Femur (tissue), 1 donor: ENCODE measurements at regions not wholly inside any gene's neighbourhood (a gene's known extent, or its start where the extent isn't known, plus 50 kb on each side); places are given as distances from the start of the nearest gene placed in this dataset.
A peak's percentile ranks its signal among the peaks of the same experiment; 100 is the strongest.

Experiments
- DNase-seq: peaks from one replicate; pipeline ENCODE4 v3.0.0-alpha.2; 2017

DNA sequence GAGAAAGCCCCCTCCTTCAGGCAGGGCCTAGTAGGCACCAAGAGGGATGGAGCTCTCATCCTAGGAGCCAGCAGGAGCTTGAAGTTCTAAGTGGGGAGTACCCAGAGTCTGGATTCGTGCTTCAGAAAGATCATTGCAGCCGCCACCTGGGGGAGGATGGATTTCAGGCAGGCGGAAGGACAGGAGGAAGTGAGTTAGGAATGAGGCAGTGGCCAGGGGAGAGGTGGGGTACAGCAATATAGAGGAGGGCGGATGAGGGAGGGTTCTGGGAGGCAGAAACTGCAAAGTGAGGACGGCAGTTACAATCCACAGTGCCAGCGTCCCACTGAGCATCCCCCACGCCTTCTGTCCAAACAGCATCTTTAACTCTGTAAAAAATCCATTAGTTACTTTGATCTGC, 65.2 kb upstream of the LINGO1 start:
- no peak for DNase-seq

DNA sequence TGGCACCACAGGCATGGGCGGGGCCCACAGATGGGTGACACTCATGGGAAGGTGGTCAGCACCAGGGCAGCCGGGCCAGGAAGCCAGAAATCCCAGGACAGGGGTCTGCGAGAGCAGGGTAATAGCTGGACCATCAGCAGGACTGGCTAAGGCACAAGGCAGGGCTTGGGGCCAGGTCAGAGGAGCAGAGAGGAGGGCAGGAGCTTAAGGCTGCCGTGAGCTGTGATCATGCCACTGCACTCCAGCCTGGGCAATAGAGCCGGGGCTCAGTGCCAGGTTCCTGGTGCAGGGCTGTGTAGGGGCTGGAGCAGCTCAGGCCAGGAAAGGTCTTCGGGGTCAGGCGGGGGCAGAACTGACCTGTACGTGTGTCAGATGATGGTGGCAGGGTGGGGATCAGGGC, 64.2 kb upstream of the LINGO1 start:
- no peak for DNase-seq

DNA sequence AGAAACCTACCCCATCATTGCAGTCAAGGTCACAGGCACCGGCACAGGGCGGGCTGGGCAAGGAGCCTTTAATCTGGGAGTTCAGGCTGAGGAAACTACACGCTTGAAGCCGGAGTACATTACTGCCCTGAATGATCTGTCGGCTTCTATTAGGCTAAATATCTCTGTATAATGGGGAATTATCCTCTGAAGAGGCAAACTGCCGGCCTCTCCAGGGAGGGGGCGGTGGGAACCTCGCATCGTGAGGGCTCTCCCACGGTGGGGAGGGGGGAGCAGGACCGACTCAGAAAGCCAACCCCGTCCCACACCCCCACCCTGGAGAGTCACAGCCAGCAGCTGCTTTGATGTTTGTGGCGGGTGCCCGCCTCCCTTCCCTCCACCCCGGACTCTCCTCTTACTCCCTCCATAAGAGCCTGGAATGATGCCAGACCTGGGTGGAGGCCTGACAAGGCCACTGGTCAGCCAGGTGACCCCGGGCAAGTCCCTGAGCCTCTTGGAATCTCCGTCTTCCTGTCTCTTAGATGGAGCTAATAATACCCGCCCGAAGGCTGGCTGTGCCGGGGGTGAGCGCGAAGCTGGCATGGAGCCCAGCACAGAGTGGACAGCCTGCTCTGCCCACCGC, 63.4 kb upstream of the LINGO1 start:
- peak; percentile 35 for DNase-seq

DNA sequence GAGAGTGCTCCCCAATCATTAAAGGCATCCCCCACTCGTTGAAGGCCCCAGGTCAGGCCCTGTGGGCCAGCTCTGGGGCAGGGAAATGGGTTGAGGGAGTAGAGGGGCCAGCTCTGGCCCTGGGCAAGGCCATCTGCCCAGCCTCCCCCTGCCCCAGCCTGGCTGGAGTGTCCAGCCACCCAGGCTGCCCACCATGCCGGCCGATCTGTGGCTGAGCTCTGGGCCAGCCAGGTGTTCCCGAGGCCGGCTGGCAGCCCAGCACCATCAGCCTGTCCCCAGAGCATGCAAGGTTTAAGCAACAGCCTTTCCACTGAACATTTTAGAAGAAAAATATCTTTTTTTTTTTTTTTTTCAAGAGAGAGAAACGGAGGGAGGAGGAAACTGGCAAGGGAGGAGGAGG, 62.8 kb upstream of the LINGO1 start:
- no peak for DNase-seq

DNA sequence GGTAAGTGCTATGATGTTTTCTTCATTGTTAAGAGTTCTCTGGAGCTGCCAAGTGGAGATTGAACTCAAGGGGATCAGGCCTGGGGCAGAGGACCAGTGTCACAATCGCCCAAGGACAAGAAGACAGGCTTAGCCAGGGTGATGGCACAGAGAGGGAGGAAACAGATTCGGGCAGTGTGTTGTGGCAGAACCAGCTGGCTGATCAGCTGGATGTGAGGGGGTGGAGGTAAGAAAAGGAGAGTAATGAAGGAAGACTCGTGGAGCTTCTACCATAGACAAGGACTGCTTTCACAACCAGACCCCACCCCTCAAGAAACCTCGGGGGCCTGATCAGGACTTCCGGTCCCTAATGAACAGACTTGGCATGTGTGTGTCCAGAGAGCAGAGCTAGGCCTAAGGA, 60.9 kb upstream of the LINGO1 start:
- DNase-seq, result no peak

DNA sequence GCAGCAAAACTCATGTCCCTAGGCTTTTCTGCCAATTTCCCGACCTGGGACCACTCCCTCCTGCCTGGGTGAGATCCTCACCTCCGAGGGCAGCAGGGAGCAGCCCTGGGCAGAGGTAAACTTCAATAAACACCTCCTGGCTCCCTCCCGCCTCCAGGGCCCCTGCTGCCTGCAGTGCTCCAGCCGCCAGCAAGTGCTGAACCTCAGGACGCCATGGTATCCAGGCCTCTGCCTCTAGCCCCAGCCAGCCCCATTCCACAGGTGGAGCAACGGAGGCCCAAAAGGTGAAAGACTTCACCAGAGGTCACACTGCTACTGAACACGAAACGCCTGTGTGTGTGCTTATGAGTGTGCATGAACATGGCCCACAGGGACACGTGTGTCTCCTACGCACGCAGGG, 59.9 kb upstream of the LINGO1 start:
- no peak for DNase-seq

DNA sequence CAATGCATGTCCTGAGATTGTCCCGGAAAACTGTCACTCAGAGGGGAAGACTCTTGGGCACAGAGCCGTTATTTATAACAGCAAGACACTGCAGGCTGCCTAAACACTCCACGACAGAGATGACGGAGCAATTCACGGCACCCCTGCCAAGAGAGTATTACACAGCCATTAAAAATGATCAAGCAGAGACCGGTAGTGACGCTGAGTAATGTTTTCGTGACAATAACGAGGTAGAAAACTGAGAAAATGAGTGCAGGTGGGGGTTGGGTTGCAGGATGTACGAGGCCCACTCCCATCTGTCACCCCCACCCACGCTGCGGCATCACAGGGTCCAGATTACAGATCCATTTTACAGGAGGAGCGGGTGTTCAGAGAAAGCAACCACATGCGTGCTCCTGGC, 58.9 kb upstream of the LINGO1 start:
- DNase-seq, result no peak

DNA sequence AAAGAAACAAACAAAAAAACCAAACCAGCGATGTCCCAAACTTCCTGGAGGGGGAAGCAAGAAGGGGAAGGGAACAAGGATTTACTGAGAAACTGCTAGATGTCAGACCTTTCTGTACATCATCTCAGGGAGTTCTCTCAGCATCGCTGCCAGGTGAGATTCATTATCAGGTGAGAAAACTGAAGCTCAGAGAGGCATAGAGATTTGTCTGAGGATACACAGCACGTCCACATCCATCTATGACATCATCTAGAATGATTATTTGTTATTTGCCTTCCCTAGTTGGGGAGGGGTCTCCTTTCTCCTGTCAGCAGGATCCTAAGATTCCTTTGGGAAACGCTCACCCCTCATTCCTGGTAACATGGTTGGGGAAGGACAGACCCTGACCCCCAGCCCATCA, 57.1 kb upstream of the LINGO1 start:
- no peak for DNase-seq

DNA sequence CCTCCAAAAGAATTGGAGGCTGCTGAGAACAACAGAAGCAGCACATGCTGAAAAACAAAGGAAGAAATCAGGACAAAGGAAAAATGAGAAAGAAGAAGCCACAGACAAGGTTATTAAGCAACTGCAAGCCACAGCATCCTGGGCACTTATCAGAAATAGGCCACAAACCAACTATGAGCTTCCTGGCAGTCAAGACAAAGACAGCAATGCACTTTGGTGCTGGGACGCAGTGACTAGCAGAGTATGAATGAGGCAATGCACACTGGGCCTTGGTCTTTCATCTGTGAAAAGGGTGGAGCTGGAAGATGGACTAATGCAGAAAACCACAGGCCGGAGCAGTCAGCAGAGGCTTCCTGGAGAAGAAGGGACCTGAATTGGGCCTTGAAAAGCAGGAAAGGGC, 56.0 kb upstream of the LINGO1 start:
- no peak for DNase-seq

DNA sequence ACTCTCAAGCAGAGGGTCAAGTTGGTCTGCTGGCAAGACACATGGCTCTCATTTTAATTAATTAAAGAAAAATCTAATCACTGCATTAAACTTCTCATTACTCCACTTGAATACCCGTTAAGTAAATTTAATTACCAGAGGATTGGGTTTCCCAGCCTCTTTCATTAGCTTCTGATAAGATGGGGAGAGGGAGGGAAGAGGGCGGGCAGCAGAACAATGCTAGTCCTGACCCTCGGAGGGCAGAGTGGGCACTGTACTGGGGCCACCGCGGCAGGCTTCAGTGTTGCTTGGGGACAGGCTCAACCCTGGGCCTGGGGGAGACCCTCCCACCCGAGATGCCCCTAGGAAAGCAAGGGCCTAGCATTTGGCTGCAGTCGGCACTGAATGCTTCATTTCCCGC, 55.6 kb upstream of the LINGO1 start:
- DNase-seq, result no peak

DNA sequence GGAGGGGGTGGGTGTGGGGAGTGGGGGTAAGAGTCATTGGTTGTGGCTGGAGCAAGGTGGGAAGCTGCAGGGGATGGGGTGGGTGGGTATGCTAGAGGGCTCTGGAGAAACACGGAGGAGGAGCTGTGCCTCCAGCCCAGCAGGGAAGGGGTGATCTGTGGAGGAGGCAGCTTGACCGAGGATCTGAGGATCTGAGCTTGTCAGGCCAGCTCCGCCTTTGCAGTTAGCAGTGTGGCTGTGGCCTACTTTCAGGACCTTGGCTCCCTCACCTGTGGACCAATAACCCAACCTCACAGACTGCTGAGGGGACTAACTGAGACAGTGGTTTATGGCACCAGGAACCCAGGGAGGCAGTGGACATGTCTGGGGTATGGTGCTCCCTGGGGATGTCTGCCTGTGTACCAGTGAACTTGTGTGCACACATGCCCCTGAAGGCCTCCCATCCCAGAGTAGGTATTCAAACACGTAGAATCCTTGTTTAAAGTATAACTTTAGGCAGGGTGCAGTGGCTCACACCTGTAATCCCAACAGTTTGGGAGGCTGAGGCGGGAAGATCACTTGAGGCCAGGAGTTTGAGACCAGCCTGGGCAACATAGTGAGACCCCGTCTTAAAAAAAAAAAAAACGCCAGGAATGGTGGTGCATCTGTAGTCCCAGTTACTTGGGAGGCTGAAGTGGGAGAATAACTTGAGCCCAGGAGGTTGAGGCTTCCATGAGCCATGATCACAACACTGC, 52.5 kb upstream of the LINGO1 start:
- no peak for DNase-seq

DNA sequence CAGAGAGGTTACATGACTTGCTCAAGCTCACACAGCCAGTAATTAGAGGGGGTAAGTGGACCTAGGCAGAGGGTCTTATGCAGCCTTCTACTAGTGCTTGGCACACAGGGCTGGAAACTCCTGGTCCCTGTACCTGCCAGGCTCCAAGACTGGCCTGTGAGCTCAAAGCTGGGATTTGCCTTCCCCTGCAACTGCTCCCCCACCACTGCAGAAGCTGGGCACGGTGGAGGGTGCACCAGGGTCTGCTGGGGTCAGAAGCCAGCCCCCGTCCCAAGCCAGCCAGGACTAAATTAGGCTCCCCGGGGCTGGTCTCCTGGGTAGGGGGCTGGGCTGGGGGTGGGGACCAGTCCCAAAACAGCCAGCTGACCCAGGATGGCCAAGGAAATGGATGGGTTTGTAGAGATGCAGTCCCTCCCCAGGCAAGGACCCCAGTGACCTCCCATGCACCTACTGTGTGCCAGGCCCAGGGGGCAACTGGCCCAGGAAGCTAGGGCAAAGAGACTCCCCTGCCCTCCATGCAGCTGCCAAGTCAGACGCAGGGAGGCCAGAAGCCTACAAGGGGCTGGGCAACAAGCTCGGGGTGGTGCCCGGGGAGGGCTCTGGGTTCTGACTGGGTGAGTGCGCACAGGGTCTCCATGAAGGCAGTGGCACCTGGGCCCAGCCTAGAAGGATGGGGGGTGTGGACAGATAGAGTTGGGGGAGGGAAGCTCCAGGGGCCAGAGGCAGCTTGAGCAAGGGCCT, 51.8 kb upstream of the LINGO1 start:
- no peak for DNase-seq

DNA sequence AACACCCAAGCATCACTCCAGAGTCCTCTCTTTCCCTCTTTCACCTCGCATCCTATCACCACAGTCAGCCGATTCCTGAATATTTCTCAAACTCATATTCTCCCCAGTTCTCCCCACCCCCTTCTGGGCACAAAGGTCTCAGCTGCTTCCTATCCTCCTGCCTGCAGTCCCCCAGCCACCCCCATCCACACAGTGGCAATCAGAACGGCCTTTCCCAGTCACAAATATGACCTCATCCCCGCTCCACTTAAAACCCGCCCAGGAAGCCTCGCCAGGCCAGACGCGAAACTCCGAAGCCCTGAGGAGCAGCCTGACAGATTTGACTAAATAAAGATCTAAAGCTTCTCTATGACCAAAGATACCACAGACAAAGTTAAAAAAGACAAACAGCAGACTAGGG, 49.9 kb upstream of the LINGO1 start:
- no peak for DNase-seq
